Activated T-cell treated with anti-CD3 and anti-CD28 coated beads, Interleukin-2, amount 50 U/mL, for 4 hours (primary cell): ENCODE measurements at regions not wholly inside any gene's neighbourhood (a gene's known extent, or its start where the extent isn't known, plus 50 kb on each side); places are given as distances from the start of the nearest gene placed in this dataset.
"Not testable (repeated sequence)": the region's sequence is repeated elsewhere in the genome, so short reads cannot be mapped to it uniquely, and the experiment has no call there.

ENCODE experiments used
- ATAC-seq, 2 donors: fragments of 200-7000 bp; cut with Tn5 transposase; one replicate each; pipeline ENCODE4 v1.10.0; 2021
- DNase-seq: peaks from one replicate; pipeline ENCODE4 v3.0.0-alpha.2; 2020
- H3K27me3 Mint-ChIP-seq: one replicate; pipeline ENCODE4 v1.8.0; 2021; ENCODE audit warnings: low read depth, mixed read lengths
- H3K36me3 Mint-ChIP-seq: one replicate; pipeline ENCODE4 v1.8.0; 2022; ENCODE audit warnings: mixed read lengths; ENCODE audit not compliant: insufficient read depth
- H3K4me1 Mint-ChIP-seq: one replicate; pipeline ENCODE4 v1.8.0; 2021; ENCODE audit warnings: low read depth, mixed read lengths
- H3K4me3 Mint-ChIP-seq: one replicate; pipeline ENCODE4 v1.8.0; 2021; ENCODE audit warnings: mild to moderate bottlenecking, moderate library complexity, mixed read lengths
- H3K9me3 Mint-ChIP-seq: one replicate; pipeline ENCODE4 v1.8.0; 2021; ENCODE audit warnings: mixed read lengths

DNA sequence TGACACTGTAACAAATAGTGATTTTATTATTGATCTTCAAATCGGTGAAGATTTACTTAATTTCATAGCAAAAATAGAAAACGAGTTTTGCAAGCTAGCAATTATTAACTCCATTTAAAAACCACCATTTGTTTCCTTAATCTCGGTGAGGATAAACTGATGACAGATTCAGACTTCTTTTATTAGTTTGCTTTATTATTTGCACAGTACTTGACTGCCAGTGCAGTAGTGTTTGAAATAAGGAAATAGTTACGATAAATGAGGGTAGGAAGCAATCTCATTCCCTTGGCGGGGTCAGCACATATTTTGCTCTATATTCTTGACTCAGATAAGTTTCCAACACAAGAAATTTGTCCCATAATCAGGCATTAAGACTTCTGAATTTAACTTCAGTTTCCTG, 161.7 kb upstream of the PLGLB1 start:
- H3K27me3 Mint-ChIP-seq, H3K4me3 Mint-ChIP-seq, H3K36me3 Mint-ChIP-seq, H3K4me1 Mint-ChIP-seq, DNase-seq, H3K9me3 Mint-ChIP-seq, ATAC-seq: not testable (repeated sequence)

DNA sequence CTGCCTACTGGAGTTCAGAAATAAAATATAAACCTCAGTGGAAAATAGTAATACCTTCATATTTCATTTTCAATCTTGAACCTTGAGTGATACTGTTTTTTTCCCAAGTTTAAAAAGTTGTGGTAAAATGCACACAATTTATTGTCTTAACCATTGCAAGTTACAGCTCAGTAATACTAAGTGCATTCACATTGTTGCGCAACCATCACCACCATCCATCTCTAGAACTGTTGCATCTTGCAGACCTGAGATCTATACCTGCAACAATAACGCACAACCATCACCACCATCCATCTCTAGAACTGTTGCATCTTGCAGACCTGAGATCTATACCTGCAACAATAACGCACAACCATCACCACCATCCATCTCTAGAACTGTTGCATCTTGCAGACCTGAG, 162.6 kb upstream of the PLGLB1 start:
- not testable (repeated sequence) for ATAC-seq, H3K9me3 Mint-ChIP-seq, DNase-seq, H3K36me3 Mint-ChIP-seq, H3K4me3 Mint-ChIP-seq, H3K4me1 Mint-ChIP-seq, H3K27me3 Mint-ChIP-seq

GRCh38 chr2:87189214-87189613, 167.6 kb upstream of the PLGLB1 start:
- H3K4me3 Mint-ChIP-seq, DNase-seq: not testable (repeated sequence)

GRCh38 chr2:87193336-87193735, 171.7 kb upstream of the PLGLB1 start:
- not testable (repeated sequence) for H3K4me3 Mint-ChIP-seq, H3K4me1 Mint-ChIP-seq, H3K27me3 Mint-ChIP-seq, DNase-seq, H3K9me3 Mint-ChIP-seq, H3K36me3 Mint-ChIP-seq
- ATAC-seq, result peak; percentile 59 to 89

More at GRCh38 chr2:87189214-87189613, 167.6 kb upstream of the PLGLB1 start:
- not testable (repeated sequence) for ATAC-seq, H3K9me3 Mint-ChIP-seq, H3K27me3 Mint-ChIP-seq, H3K36me3 Mint-ChIP-seq, H3K4me1 Mint-ChIP-seq

GRCh38 chr2:87194254-87194999, 172.8 kb upstream of the PLGLB1 start:
- not testable (repeated sequence) for H3K4me1 Mint-ChIP-seq, H3K27me3 Mint-ChIP-seq, DNase-seq, H3K4me3 Mint-ChIP-seq, ATAC-seq, H3K9me3 Mint-ChIP-seq, H3K36me3 Mint-ChIP-seq

DNA sequence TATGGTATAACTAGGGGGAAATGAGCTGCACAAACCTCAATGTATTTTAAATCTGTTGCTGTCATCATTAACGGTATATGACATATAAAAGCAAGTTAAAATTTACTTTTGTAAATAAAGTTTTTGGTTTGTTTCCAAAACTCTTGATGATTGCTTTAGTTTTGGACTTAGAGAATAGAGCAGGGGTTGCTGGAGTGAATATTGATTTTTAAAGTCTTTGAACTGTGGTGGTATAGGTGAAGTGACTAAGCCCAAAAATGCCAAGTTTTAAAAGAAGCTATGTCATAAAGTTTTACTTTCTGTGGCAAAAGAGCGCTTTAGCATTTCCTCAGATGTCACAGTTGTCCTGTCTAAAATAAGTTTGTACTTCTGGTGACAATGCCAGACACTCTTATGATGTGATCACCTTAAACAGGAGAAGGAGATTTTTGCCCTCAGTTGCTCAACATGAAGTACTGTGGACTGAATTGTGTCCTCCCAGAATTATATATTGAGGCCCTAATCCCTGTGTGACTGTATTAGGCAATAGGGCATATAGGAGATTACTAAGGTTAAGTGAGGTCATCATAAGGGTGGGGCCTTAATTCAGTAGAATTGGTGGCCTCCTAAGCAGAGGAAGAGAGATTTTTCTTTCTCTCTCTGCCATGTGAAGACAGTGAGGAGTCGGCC, 175.2 kb upstream of the PLGLB1 start:
- H3K27me3 Mint-ChIP-seq, DNase-seq, ATAC-seq, H3K36me3 Mint-ChIP-seq, H3K4me3 Mint-ChIP-seq, H3K4me1 Mint-ChIP-seq, H3K9me3 Mint-ChIP-seq: not testable (repeated sequence)

DNA sequence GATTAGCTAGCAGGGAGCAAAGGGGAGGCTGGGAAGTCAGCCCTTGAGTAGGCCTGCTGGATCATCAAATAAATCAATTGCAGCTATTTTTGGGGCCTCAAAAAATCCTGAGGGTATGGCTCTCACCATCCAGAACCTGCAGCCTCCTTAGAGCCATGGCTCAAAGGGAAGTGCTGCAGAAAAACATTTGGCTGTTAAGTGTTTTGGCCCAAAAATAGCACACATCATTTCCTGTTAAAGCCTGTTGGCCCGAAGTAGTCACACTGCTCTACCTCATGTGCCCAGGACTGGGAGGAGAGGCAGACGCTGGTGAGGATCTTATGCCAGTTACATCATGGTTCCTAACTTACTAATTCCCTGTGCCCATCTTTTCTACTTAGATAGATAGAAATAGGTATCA, 176.8 kb upstream of the PLGLB1 start:
- not testable (repeated sequence) for H3K4me1 Mint-ChIP-seq, H3K9me3 Mint-ChIP-seq, DNase-seq, H3K36me3 Mint-ChIP-seq, H3K27me3 Mint-ChIP-seq, ATAC-seq, H3K4me3 Mint-ChIP-seq

DNA sequence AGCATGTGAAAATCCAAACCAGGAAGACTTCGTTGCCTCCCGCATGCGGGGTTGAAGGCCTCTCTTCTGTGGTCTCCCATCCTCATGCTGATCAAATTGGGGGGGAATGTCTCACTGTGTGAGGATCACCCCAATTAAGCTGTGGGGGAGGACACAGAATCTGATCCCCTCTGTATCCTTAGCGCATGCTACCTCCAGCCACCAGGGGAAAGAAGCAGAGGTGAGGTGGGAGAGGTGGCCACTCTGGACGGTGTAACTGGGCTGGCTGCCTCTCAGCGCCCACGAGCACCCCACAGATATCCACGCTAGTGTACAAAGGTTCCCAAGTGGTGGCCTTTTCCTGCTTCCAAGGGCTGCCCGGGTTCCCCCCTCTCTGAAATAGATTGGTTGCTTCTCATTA, 177.6 kb upstream of the PLGLB1 start:
- H3K4me1 Mint-ChIP-seq, ATAC-seq, H3K27me3 Mint-ChIP-seq, H3K36me3 Mint-ChIP-seq, H3K9me3 Mint-ChIP-seq, H3K4me3 Mint-ChIP-seq, DNase-seq: not testable (repeated sequence)

- DNase-seq, H3K27me3 Mint-ChIP-seq, H3K4me1 Mint-ChIP-seq, H3K9me3 Mint-ChIP-seq, H3K4me3 Mint-ChIP-seq, ATAC-seq, H3K36me3 Mint-ChIP-seq: not testable (repeated sequence)
Measured at GRCh38 chr2:87204569-87205147, 183.0 kb upstream of the PLGLB1 start.

DNA sequence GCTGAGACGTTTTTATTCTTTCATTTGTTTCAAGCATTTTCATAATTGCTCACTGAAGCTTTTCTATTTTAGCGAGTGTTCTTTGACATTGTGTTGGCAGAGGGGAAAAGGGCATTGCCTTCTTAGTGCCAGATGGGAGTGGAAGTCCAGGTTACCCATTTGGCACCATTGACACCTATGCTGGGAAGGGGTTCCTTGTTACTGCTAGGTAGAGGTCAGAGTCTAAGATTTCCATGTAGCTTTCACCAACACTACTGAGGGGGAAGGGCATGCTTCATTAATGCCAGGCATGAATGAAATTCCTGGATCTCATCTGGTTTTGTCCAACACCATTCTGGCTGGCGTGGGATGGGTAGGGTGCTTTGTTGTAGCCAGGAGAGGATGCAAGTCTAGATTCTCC, 191.3 kb upstream of the PLGLB1 start:
- H3K9me3 Mint-ChIP-seq, H3K4me1 Mint-ChIP-seq, H3K36me3 Mint-ChIP-seq, H3K27me3 Mint-ChIP-seq, H3K4me3 Mint-ChIP-seq, DNase-seq, ATAC-seq: not testable (repeated sequence)

GRCh38 chr2:87217005-87217404, 195.4 kb upstream of the PLGLB1 start:
- H3K27me3 Mint-ChIP-seq, H3K36me3 Mint-ChIP-seq, ATAC-seq, H3K4me3 Mint-ChIP-seq, DNase-seq, H3K4me1 Mint-ChIP-seq, H3K9me3 Mint-ChIP-seq: not testable (repeated sequence)

DNA sequence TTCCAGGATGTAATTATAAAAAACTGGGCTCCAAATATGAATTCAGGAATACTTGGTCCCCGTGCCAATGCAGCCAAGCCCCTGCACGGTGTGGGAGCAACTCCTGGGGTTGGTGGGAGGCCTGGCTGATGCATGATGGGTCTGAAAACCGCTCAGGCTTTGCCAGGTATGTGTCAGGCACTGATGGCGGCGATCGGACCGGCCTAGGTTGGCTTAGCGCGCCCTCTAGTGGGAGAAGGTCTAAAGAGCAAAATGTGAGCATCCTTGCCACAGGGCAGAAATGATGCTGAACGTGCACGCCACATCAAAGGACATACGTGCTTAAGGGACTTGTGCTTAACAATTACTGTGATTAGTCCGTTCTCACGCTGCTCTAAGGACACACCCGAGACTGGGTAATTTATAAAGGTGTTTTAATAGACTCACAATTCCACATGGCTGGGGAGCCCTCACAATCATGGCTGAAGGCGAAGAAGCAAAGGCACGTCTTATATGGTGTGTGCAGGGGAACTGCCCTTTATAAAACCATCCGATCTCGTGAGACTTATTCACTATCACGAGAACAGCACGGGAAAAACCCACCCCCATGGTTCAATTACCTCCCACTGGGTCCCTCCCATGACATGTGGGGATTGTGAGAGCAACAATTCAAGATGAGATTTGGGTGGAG, 196.2 kb upstream of the PLGLB1 start:
- H3K27me3 Mint-ChIP-seq, H3K9me3 Mint-ChIP-seq, H3K4me1 Mint-ChIP-seq, H3K36me3 Mint-ChIP-seq, H3K4me3 Mint-ChIP-seq: not testable (repeated sequence)
- ATAC-seq (peak; percentile 97), DNase-seq (peak; percentile 55)

- H3K27me3 Mint-ChIP-seq, H3K9me3 Mint-ChIP-seq, H3K36me3 Mint-ChIP-seq, DNase-seq, H3K4me1 Mint-ChIP-seq, ATAC-seq, H3K4me3 Mint-ChIP-seq: not testable (repeated sequence)
Measured at GRCh38 chr2:87220651-87221050, 199.0 kb upstream of the PLGLB1 start.

GRCh38 chr2:87222131-87222530, 200.5 kb upstream of the PLGLB1 start:
- ATAC-seq, H3K9me3 Mint-ChIP-seq, H3K4me3 Mint-ChIP-seq, H3K36me3 Mint-ChIP-seq, H3K27me3 Mint-ChIP-seq, DNase-seq, H3K4me1 Mint-ChIP-seq: not testable (repeated sequence)

DNA sequence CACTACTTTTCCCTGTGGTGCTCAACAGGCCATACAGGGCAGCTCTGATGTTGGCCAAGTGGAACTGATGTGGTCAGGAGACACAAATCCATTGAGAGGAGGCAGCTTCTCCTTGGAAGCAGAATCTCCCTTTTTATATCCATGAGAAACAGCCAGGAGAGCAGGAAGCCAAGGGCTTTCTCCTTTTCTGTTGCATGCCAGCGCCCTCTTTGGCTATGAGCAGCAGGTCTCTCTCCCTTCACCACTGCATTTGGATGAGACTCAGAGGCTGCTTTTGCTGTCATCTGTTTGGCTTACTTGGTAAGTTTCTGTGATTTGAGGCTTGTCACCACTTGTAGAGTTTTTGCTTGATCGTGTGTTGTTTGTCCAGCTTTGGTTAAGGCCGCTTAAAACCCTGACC, 202.2 kb upstream of the PLGLB1 start:
- H3K4me3 Mint-ChIP-seq, ATAC-seq, H3K36me3 Mint-ChIP-seq: not testable (repeated sequence)

More for the DNA sequence above, 202.2 kb upstream of the PLGLB1 start:
- H3K4me1 Mint-ChIP-seq, H3K27me3 Mint-ChIP-seq, H3K9me3 Mint-ChIP-seq, DNase-seq: not testable (repeated sequence)
